SK-N-SH (cell line): ENCODE measurements at regions not wholly inside any gene's neighbourhood (a gene's known extent, or its start where the extent isn't known, plus 50 kb on each side); places are given as distances from the start of the nearest gene placed in this dataset.

Experiments
- CTCF ChIA-PET: fragments of 300-600, 350-600 bp; formaldehyde crosslinking; extraction: SDS; loops from one replicate; lab custom pipeline; 2021; lab: Yijun Ruan, JAX
- POLR2A ChIA-PET: fragments of 350-600 bp; sonication (Branson Sonifier 250); formaldehyde crosslinking; extraction: SDS; loops from one replicate; lab custom pipeline; 2020; ENCODE audit warnings: antibody characterized with exemption, inconsistent platforms; lab: Yijun Ruan, JAX
- DNase-seq: peaks from one replicate; pipeline ENCODE4 v3.0.0; 2012
- H2AFZ ChIP-seq: fragments of 200-600 bp; sonication (generic); 2 replicates; pipeline ENCODE4 v1.8.1; 2016; ENCODE audit warnings: antibody characterized with exemption, mild to moderate bottlenecking, low read depth
- H3F3A ChIP-seq: fragments of 200-600 bp; sonication (generic); replicated peaks from 2 replicates; pipeline ENCODE3; 2016; ENCODE audit warnings: antibody characterized with exemption, mild to moderate bottlenecking; ENCODE audit not compliant: insufficient read depth
- H3K27ac ChIP-seq, 2 experiments: fragments of 200-500 bp in 1 of 2; fragments of 200-600 bp in 1 of 2; sonication (Bioruptor generic) in 1 of 2; sonication (generic), shearing (Covaris generic) in 1 of 2; 2 replicates each; pipeline versions ENCODE4 v1.5.1 to v1.6.1; 2014 to 2016; ENCODE audit warnings: low read depth in 2 of 2, inconsistent platforms in 1 of 2, low read length in 1 of 2, mild to moderate bottlenecking in 1 of 2, mixed read lengths in 1 of 2
- H3K27me3 ChIP-seq: fragments of 200-600 bp; sonication (generic), shearing (Covaris generic); 2 replicates; pipeline ENCODE4 v1.6.1; 2016; ENCODE audit warnings: mixed run types; ENCODE audit not compliant: insufficient read depth
- H3K36me3 ChIP-seq, 2 experiments: fragments of 200-500 bp in 1 of 2; fragments of 200-600 bp in 1 of 2; sonication (Bioruptor generic) in 1 of 2; sonication (generic) in 1 of 2; replicated peaks in 1 of 2; 2 replicates each; pipeline versions ENCODE3 to v1.5.1; 2014 to 2016; ENCODE audit warnings: low read length in 1 of 2, mild to moderate bottlenecking in 1 of 2; ENCODE audit not compliant: insufficient read depth in 2 of 2, control insufficient read depth in 1 of 2
- H3K4me1 ChIP-seq, 2 experiments: fragments of 200-500 bp in 1 of 2; fragments of 200-600 bp in 1 of 2; sonication (Bioruptor generic) in 1 of 2; sonication (generic), shearing (Covaris generic) in 1 of 2; 2 replicates each; pipeline versions ENCODE4 v1.5.1 to v1.6.1; 2014 to 2016; ENCODE audit warnings: low read depth in 1 of 2, low read length in 1 of 2, mixed run types in 1 of 2; ENCODE audit not compliant: insufficient read depth in 2 of 2, control insufficient read depth in 1 of 2
- H3K4me2 ChIP-seq: fragments of 200-600 bp; sonication (generic), shearing (Covaris generic); 2 replicates; pipeline ENCODE4 v1.6.1; 2017; ENCODE audit warnings: mixed run types
- H3K4me3 ChIP-seq, 2 experiments: fragments of 200-500 bp in 1 of 2; fragments of 200-600 bp in 1 of 2; sonication (Bioruptor generic) in 1 of 2; sonication (generic), shearing (Covaris generic) in 1 of 2; 2 replicates each; pipeline versions ENCODE4 v1.5.1 to v1.8.1; 2014 to 2016; ENCODE audit warnings: low read depth in 2 of 2, inconsistent platforms in 1 of 2, low read length in 1 of 2, mild to moderate bottlenecking in 1 of 2, mixed read lengths in 1 of 2, moderate library complexity in 1 of 2
- H3K79me2 ChIP-seq: fragments of 200-600 bp; sonication (generic); 2 replicates; pipeline ENCODE4 v1.8.1; 2017; ENCODE audit warnings: mild to moderate bottlenecking; ENCODE audit not compliant: insufficient read depth
- H3K9ac ChIP-seq: fragments of 200-600 bp; sonication (generic); 2 replicates; pipeline ENCODE4 v1.6.1; 2017; ENCODE audit warnings: mixed run types
- H3K9me2 ChIP-seq: fragments of 200-600 bp; sonication (generic); 2 replicates; pipeline ENCODE4 v1.6.1; 2017; ENCODE audit warnings: mixed run types
- H3K9me3 ChIP-seq: fragments of 200-600 bp; sonication (generic); 2 replicates; pipeline ENCODE4 v1.6.1; 2017; ENCODE audit warnings: mixed run types, mild to moderate bottlenecking, moderate library complexity
- H4K20me1 ChIP-seq: fragments of 200-600 bp; sonication (generic); 2 replicates; pipeline ENCODE4 v1.6.1; 2017; ENCODE audit warnings: mild to moderate bottlenecking, mixed run types; ENCODE audit not compliant: insufficient read depth
- CHD2 ChIP-seq: fragments of 150-350 bp; IDR thresholded peaks from 2 replicates; pipeline ENCODE4 v1.6.1; 2018; ENCODE audit warnings: low read length; ENCODE audit not compliant: partially characterized antibody
- EZH2phosphoT487 ChIP-seq: fragments of 200-600 bp; sonication (generic); IDR thresholded peaks from 2 replicates; pipeline ENCODE4 v1.6.1; 2017; ENCODE audit warnings: low read depth, mixed run types, mild to moderate bottlenecking, antibody characterized with exemption, moderate library complexity, borderline replicate concordance
- FOXM1 ChIP-seq: IDR thresholded peaks from 2 replicates; pipeline ENCODE4 v1.4.0; 2012; ENCODE audit warnings: low read depth, mild to moderate bottlenecking
- GABPA ChIP-seq: IDR thresholded peaks from 2 replicates; pipeline ENCODE4 v1.4.0; 2012; ENCODE audit warnings: low read depth, mild to moderate bottlenecking
- IRF3 ChIP-seq: fragments of 150-350 bp; IDR thresholded peaks from 2 replicates; pipeline ENCODE4 v1.6.1; 2016; ENCODE audit warnings: mild to moderate bottlenecking, low read depth, low read length
- MAX ChIP-seq: IDR thresholded peaks from 2 replicates; pipeline ENCODE4 v1.4.0; 2012; ENCODE audit warnings: low read depth
- MEF2A ChIP-seq: IDR thresholded peaks from 2 replicates; pipeline ENCODE4 v1.4.0; 2012; ENCODE audit warnings: low read depth, borderline replicate concordance
- NFIC ChIP-seq: IDR thresholded peaks from 2 replicates; pipeline ENCODE4 v1.4.0; 2012; ENCODE audit warnings: borderline replicate concordance
- PBX3 ChIP-seq: IDR thresholded peaks from 2 replicates; pipeline ENCODE4; 2012
- POLR2AphosphoS5 ChIP-seq: IDR thresholded peaks from 2 replicates; pipeline ENCODE4 v1.6.1; 2012; ENCODE audit warnings: low read depth, low read length
- RAD21 ChIP-seq: IDR thresholded peaks from 2 replicates; pipeline ENCODE4 v1.6.1; 2012; ENCODE audit warnings: mild to moderate bottlenecking, low read length
- RCOR1 ChIP-seq: fragments of 150-350 bp; IDR thresholded peaks from 2 replicates; pipeline ENCODE4 v1.6.1; 2017; ENCODE audit warnings: antibody characterized with exemption, low read length
- RXRA ChIP-seq: IDR thresholded peaks from 2 replicates; pipeline ENCODE4 v1.4.0; 2012; ENCODE audit warnings: low read depth, mild to moderate bottlenecking, borderline replicate concordance
- TAF1 ChIP-seq: IDR thresholded peaks from 2 replicates; pipeline ENCODE4 v1.6.1; 2012; ENCODE audit warnings: low read depth, mild to moderate bottlenecking, low read length, moderate library complexity, borderline replicate concordance
- TCF12 ChIP-seq: IDR thresholded peaks from 2 replicates; pipeline ENCODE4 v1.4.0; 2012
- USF1 ChIP-seq: IDR thresholded peaks from 2 replicates; pipeline ENCODE4 v1.4.0; 2012; ENCODE audit warnings: low read depth, borderline replicate concordance
- USF2 ChIP-seq: fragments of 150-350 bp; IDR thresholded peaks from 2 replicates; pipeline ENCODE4 v1.6.1; 2017; ENCODE audit warnings: antibody characterized with exemption, low read length, low read depth, borderline replicate concordance
- YY1 ChIP-seq: IDR thresholded peaks from 2 replicates; pipeline ENCODE4 v1.4.0; 2012; ENCODE audit warnings: low read depth, mild to moderate bottlenecking
- WGBS: methylation state at CpG from one replicate; pipeline ENCODE4 v1.1.6; 2017; ENCODE audit warnings: low lambda C conversion rate; 5-methylcytosine and 5-hydroxymethylcytosine counted together

GRCh38 chr16:6483469-6484033, 849.1 kb upstream of the RBFOX1 start:
- peak; percentile 69 for DNase-seq
- Histone ChIP-seq H3K9me2 (no peaks in the 10 kb centered on the region), H3K9ac (no peak overlapping the region), H3K36me3 (no peaks in the 10 kb centered on the region), H3K4me2 (no peak overlapping the region), H3F3A (no peaks in the 10 kb centered on the region), H3K4me3 (no peak overlapping the region), H2AFZ (no peak overlapping the region), H3K4me1 (no peaks in the 10 kb centered on the region; a peak in 1 of 4 replicates), H3K79me2 (no peaks in the 10 kb centered on the region), H4K20me1 (no peaks in the 10 kb centered on the region), H3K27ac (no peak overlapping the region), H3K9me3 (no peaks in the 10 kb centered on the region), H3K27me3 (no peaks in the 10 kb centered on the region)
- no peak for TF ChIP-seq PBX3
- no peak for TF ChIP-seq NFIC
- TF ChIP-seq MEF2A, result no peak
- no peak for TF ChIP-seq YY1
- no peak for TF ChIP-seq FOXM1
- TF ChIP-seq TCF12, result no peak
- no peak for TF ChIP-seq USF2
- ChIA-PET POLR2A (no interaction called here), CTCF (no interaction called here)
- WGBS, result 11% methylated on average over 19 of the region's 33 CpGs

- no peaks in the 10 kb centered on the region for H3K27me3 ChIP-seq
- no peaks in the 10 kb centered on the region for H3K9me3 ChIP-seq
- no peaks in the 10 kb centered on the region for H3F3A ChIP-seq
- CTCF ChIA-PET, result no interaction called here
- no peak overlapping the region for H2AFZ ChIP-seq
- H3K79me2 ChIP-seq, result no peaks in the 10 kb centered on the region
- H3K4me3 ChIP-seq, result no peak overlapping the region
- POLR2A ChIA-PET, result no interaction called here
- H3K4me2 ChIP-seq, result no peak overlapping the region
- H3K27ac ChIP-seq, result no peak overlapping the region
- H3K36me3 ChIP-seq, result no peaks in the 10 kb centered on the region
- H3K9me2 ChIP-seq, result no peaks in the 10 kb centered on the region
- H3K4me1 ChIP-seq, result no peaks in the 10 kb centered on the region; a peak in 1 of 4 replicates
- no peak overlapping the region for H3K9ac ChIP-seq
- no peaks in the 10 kb centered on the region for H4K20me1 ChIP-seq
- TF ChIP-seq TCF12 (no peak), RCOR1 (no peak), POLR2AphosphoS5 (no peak)
- peak; percentile 54 for DNase-seq
- WGBS, result 20% methylated on average over 25 of the region's 65 CpGs
These were observed 849.8 kb upstream of the RBFOX1 start for GRCh38 chr16:6482696-6483468.

GRCh38 chr16:6481894-6482293, 850.8 kb upstream of the RBFOX1 start:
- Histone ChIP-seq H3K4me2 (no peak overlapping the region), H3F3A (no peaks in the 10 kb centered on the region), H2AFZ (no peak overlapping the region), H3K4me1 (no peaks in the 10 kb centered on the region; a peak in 1 of 4 replicates), H3K9ac (no peak overlapping the region), H3K9me2 (no peaks in the 10 kb centered on the region), H3K27me3 (no peaks in the 10 kb centered on the region), H3K79me2 (no peaks in the 10 kb centered on the region), H3K27ac (no peak overlapping the region), H4K20me1 (no peaks in the 10 kb centered on the region), H3K4me3 (no peak overlapping the region), H3K36me3 (no peaks in the 10 kb centered on the region), H3K9me3 (no peaks in the 10 kb centered on the region)
- DNase-seq, result no peak
- 12% methylated on average over 2 of the region's 2 CpGs for WGBS
- ChIA-PET CTCF (no interaction called here), POLR2A (no interaction called here)
- TF ChIP-seq EZH2phosphoT487 (no peak), FOXM1 (no peak), IRF3 (no peak), GABPA (no peak), USF1 (no peak), MEF2A (no peak), MAX (no peak), RAD21 (no peak), RXRA (no peak), TAF1 (no peak), RCOR1 (no peak), CHD2 (no peak)
